GM19238 (cell line): ENCODE measurements at regions not wholly inside any gene's neighbourhood (a gene's known extent, or its start where the extent isn't known, plus 50 kb on each side); places are given as distances from the start of the nearest gene placed in this dataset.
A peak's percentile ranks its signal among the peaks of the same experiment; 100 is the strongest.

Experiments used
- DNase-seq: peaks from one replicate; pipeline ENCODE4 v3.0.0; 2011; ENCODE audit warnings: low spot score; ENCODE audit not compliant: insufficient read length

GRCh38 chr9:89554307-89555035 is 50.3 kb upstream of the GADD45G start:
- no peak for DNase-seq

- no peak for DNase-seq
Observed at GRCh38 chr9:89553451-89554010, 51.3 kb upstream of the GADD45G start.

GRCh38 chr9:89550346-89550927 is 52.5 kb upstream of the SEMA4D start:
- no peak for DNase-seq

- DNase-seq: peak; percentile 85
Observed at GRCh38 chr9:89549031-89549644, 51.2 kb upstream of the SEMA4D start.

GRCh38 chr9:89548071-89548638 is 50.2 kb upstream of the SEMA4D start:
- no peak for DNase-seq
